Adipocyte (in vitro differentiated cells): ENCODE measurements at regions not wholly inside any gene's neighbourhood (a gene's known extent, or its start where the extent isn't known, plus 50 kb on each side); places are given as distances from the start of the nearest gene placed in this dataset.
"Not testable (repeated sequence)": the region's sequence is repeated elsewhere in the genome, so short reads cannot be mapped to it uniquely, and the experiment has no call there.

Experiments
- DNase-seq: peaks from one replicate; pipeline ENCODE4 v3.0.0-alpha.2; 2015; ENCODE audit warnings: low read depth
- H3K27me3 ChIP-seq: replicated peaks from 2 replicates; pipeline ENCODE4 v1.7.0; 2013; ENCODE audit warnings: mild to moderate bottlenecking, low read length, moderate library complexity; ENCODE audit not compliant: control insufficient read depth, insufficient read depth
- H3K36me3 ChIP-seq: 2 replicates; pipeline ENCODE4 v1.7.0; 2013; ENCODE audit warnings: low read length, mild to moderate bottlenecking, moderate library complexity; ENCODE audit not compliant: control insufficient read depth, insufficient read depth, severe bottlenecking
- H3K4me1 ChIP-seq: 2 replicates; pipeline ENCODE4 v1.7.0; 2013; ENCODE audit warnings: mild to moderate bottlenecking, low read length, moderate library complexity; ENCODE audit not compliant: control insufficient read depth, insufficient read depth
- H3K4me3 ChIP-seq: 2 replicates; pipeline ENCODE4 v1.7.0; 2013; ENCODE audit warnings: mild to moderate bottlenecking, low read length, moderate library complexity
- H3K9ac ChIP-seq: 2 replicates; pipeline ENCODE4 v1.7.0; 2013; ENCODE audit warnings: mild to moderate bottlenecking, low read length, moderate library complexity
- H3K9me3 ChIP-seq: 2 replicates; pipeline ENCODE4 v1.7.0; 2013; ENCODE audit warnings: mild to moderate bottlenecking, low read length, moderate library complexity; ENCODE audit not compliant: control insufficient read depth

- not testable (repeated sequence) for DNase-seq, H3K4me3 ChIP-seq, H3K4me1 ChIP-seq, H3K9ac ChIP-seq, H3K27me3 ChIP-seq, H3K36me3 ChIP-seq
- H3K9me3 ChIP-seq: peaks cover 12% of the 10 kb centered on the region
Observed at GRCh38 chr11:109715424-109715823, 293.4 kb downstream of the C11orf87 start.

GRCh38 chr11:109726061-109726460 is 304.1 kb downstream of the C11orf87 start:
- Histone ChIP-seq H3K4me1 (no peaks in the 10 kb centered on the region), H3K9me3 (no peaks in the 10 kb centered on the region), H3K4me3 (no peak overlapping the region), H3K9ac (no peak overlapping the region), H3K36me3 (no peaks in the 10 kb centered on the region), H3K27me3 (no peaks in the 10 kb centered on the region)
- no peak for DNase-seq

GRCh38 chr11:109728056-109728455 is 306.1 kb downstream of the C11orf87 start:
- no peaks in the 10 kb centered on the region for H3K27me3 ChIP-seq

GRCh38 chr11:109729761-109730160 is 307.8 kb downstream of the C11orf87 start:
- no peak for DNase-seq
- H3K9ac ChIP-seq: no peak overlapping the region
- H3K9me3 ChIP-seq: no peaks in the 10 kb centered on the region

More at GRCh38 chr11:109728056-109728455, 306.1 kb downstream of the C11orf87 start:
- no peak for DNase-seq
- H3K9ac ChIP-seq: no peak overlapping the region
- no peaks in the 10 kb centered on the region for H3K4me1 ChIP-seq
- no peak overlapping the region for H3K4me3 ChIP-seq
- H3K9me3 ChIP-seq: no peaks in the 10 kb centered on the region
- no peaks in the 10 kb centered on the region for H3K36me3 ChIP-seq

GRCh38 chr11:109730669-109731068 is 308.7 kb downstream of the C11orf87 start:
- no peaks in the 10 kb centered on the region for H3K9me3 ChIP-seq
- H3K36me3 ChIP-seq: no peaks in the 10 kb centered on the region
- DNase-seq: no peak
- H3K9ac ChIP-seq: no peak overlapping the region
- H3K4me1 ChIP-seq: peaks cover 18% of the 10 kb centered on the region
- H3K27me3 ChIP-seq: no peaks in the 10 kb centered on the region
- no peak overlapping the region for H3K4me3 ChIP-seq

More at GRCh38 chr11:109729761-109730160, 307.8 kb downstream of the C11orf87 start:
- H3K27me3 ChIP-seq: no peaks in the 10 kb centered on the region
- no peak overlapping the region for H3K4me3 ChIP-seq
- peaks cover 13% of the 10 kb centered on the region for H3K4me1 ChIP-seq
- H3K36me3 ChIP-seq: no peaks in the 10 kb centered on the region

- Histone ChIP-seq H3K36me3 (no peaks in the 10 kb centered on the region), H3K9me3 (no peaks in the 10 kb centered on the region), H3K9ac (no peak overlapping the region), H3K27me3 (no peaks in the 10 kb centered on the region), H3K4me3 (no peak overlapping the region), H3K4me1 (peaks cover 18% of the 10 kb centered on the region)
- DNase-seq: no peak
Observed at GRCh38 chr11:109731451-109731850, 309.5 kb downstream of the C11orf87 start.

GRCh38 chr11:109733245-109733644 is 311.3 kb downstream of the C11orf87 start:
- Histone ChIP-seq H3K9ac (no peak overlapping the region), H3K4me3 (no peak overlapping the region), H3K36me3 (no peaks in the 10 kb centered on the region), H3K27me3 (no peaks in the 10 kb centered on the region), H3K9me3 (no peaks in the 10 kb centered on the region), H3K4me1 (peaks cover 18% of the 10 kb centered on the region)
- DNase-seq: no peak

GRCh38 chr11:109734566-109734965 is 312.6 kb downstream of the C11orf87 start:
- H3K9me3 ChIP-seq: no peaks in the 10 kb centered on the region
- H3K9ac ChIP-seq: peak overlapping the region; percentile 30
- H3K27me3 ChIP-seq: no peaks in the 10 kb centered on the region
- H3K36me3 ChIP-seq: no peaks in the 10 kb centered on the region
- DNase-seq: no peak
- H3K4me3 ChIP-seq: peak overlapping the region; percentile 12
- H3K4me1 ChIP-seq: peaks cover 26% of the 10 kb centered on the region

GRCh38 chr11:109735128-109735527 is 313.1 kb downstream of the C11orf87 start:
- Histone ChIP-seq H3K36me3 (no peaks in the 10 kb centered on the region), H3K9ac (peak overlapping the region; percentile 15), H3K4me1 (peaks cover 29% of the 10 kb centered on the region), H3K9me3 (no peaks in the 10 kb centered on the region), H3K27me3 (no peaks in the 10 kb centered on the region), H3K4me3 (no peak overlapping the region)
- no peak for DNase-seq

GRCh38 chr11:109739379-109739778 is 317.4 kb downstream of the C11orf87 start:
- peaks cover 17% of the 10 kb centered on the region for H3K4me1 ChIP-seq
- H3K36me3 ChIP-seq: no peaks in the 10 kb centered on the region
- H3K9me3 ChIP-seq: no peaks in the 10 kb centered on the region
- peak overlapping the region; percentile 15 for H3K4me3 ChIP-seq
- peak overlapping the region; percentile 22 for H3K9ac ChIP-seq
- H3K27me3 ChIP-seq: no peaks in the 10 kb centered on the region
- DNase-seq: no peak

- no peak overlapping the region for H3K4me3 ChIP-seq
- no peak overlapping the region for H3K9ac ChIP-seq
- H3K4me1 ChIP-seq: peaks cover 5% of the 10 kb centered on the region
Observed at GRCh38 chr11:109745996-109746625, 324.1 kb downstream of the C11orf87 start.

GRCh38 chr11:109747839-109748238 is 325.8 kb downstream of the C11orf87 start:
- no peaks in the 10 kb centered on the region for H3K36me3 ChIP-seq
- peaks cover 4% of the 10 kb centered on the region for H3K9me3 ChIP-seq
- H3K27me3 ChIP-seq: no peaks in the 10 kb centered on the region
- H3K4me1 ChIP-seq: peaks cover 15% of the 10 kb centered on the region
- no peak overlapping the region for H3K9ac ChIP-seq
- H3K4me3 ChIP-seq: no peak overlapping the region
- DNase-seq: no peak

More at GRCh38 chr11:109745996-109746625, 324.1 kb downstream of the C11orf87 start:
- DNase-seq: no peak
- no peaks in the 10 kb centered on the region for H3K36me3 ChIP-seq
- H3K9me3 ChIP-seq: peaks cover 4% of the 10 kb centered on the region
- H3K27me3 ChIP-seq: no peaks in the 10 kb centered on the region
